Aorta (tissue), 5 donors: ENCODE measurements at regions not wholly inside any gene's neighbourhood (a gene's known extent, or its start where the extent isn't known, plus 50 kb on each side); places are given as distances from the start of the nearest gene placed in this dataset.
"Not testable (repeated sequence)": the region's sequence is repeated elsewhere in the genome, so short reads cannot be mapped to it uniquely, and the experiment has no call there.

Source experiments
- ATAC-seq: fragments of 200-7000 bp; cut with Tn5 transposase; one replicate; pipeline ENCODE4 v1.9.1; 2022; ENCODE audit warnings: moderate library complexity; ENCODE audit not compliant: low FRiP score
- DNase-seq, 2 donors: peaks; one replicate each; pipeline ENCODE4 v3.0.0-alpha.2; 2020
- H3K27ac ChIP-seq, 2 donors: one replicate each; pipeline ENCODE4 v1.5.1; 2013; ENCODE audit warnings: low read length in 2 of 2, mild to moderate bottlenecking in 2 of 2, moderate library complexity in 2 of 2, control low read depth in 1 of 2, inconsistent platforms in 1 of 2, low read depth in 1 of 2
- H3K27me3 ChIP-seq, 2 donors: one replicate each; pipeline ENCODE4 v1.6.1; 2013; ENCODE audit warnings: control low read depth in 1 of 2, low read length in 1 of 2, mild to moderate bottlenecking in 1 of 2, moderate library complexity in 1 of 2; ENCODE audit not compliant: insufficient read depth in 2 of 2, control insufficient read depth in 1 of 2
- H3K36me3 ChIP-seq, 2 donors: one replicate each; pipeline ENCODE4 v1.6.1; 2013; ENCODE audit warnings: control low read depth in 1 of 2, low read length in 1 of 2, mild to moderate bottlenecking in 1 of 2; ENCODE audit not compliant: insufficient read depth in 2 of 2, control insufficient read depth in 1 of 2
- H3K4me1 ChIP-seq, 2 donors: one replicate each; pipeline ENCODE4 v1.6.1; 2013; ENCODE audit warnings: low read length in 2 of 2, control low read depth in 1 of 2, mild to moderate bottlenecking in 1 of 2, moderate library complexity in 1 of 2; ENCODE audit not compliant: insufficient read depth in 2 of 2, control insufficient read depth in 1 of 2
- H3K4me3 ChIP-seq, 2 donors: one replicate each; pipeline ENCODE4 v1.5.1; 2013; ENCODE audit warnings: low read length in 2 of 2, control low read depth in 1 of 2, mild to moderate bottlenecking in 1 of 2
- H3K9me3 ChIP-seq: one replicate; pipeline ENCODE4 v1.6.1; 2013; ENCODE audit warnings: mild to moderate bottlenecking, low read length; ENCODE audit not compliant: control insufficient read depth
- WGBS, 2 donors: extraction: QIAGEN DNeasy Blood & Tissue Kit; methylation state at CpG; one replicate each; pipeline ENCODE4 v1.1.7; 2013; 5-methylcytosine and 5-hydroxymethylcytosine counted together
- intact Hi-C, 2 donors: fragments of 100-400 bp; cut with DNase I; formaldehyde crosslinking; loops; one replicate each; pipeline versions ENCODE4 v1.14.2 to v1.15.0; 2022
- donor health status: healthy with polysubstance abuse.
- donor health status: Bipolar disorder and iron deficiency.
- donor health status: DM: no; HTN: no; CAD: no.
- donor health status: DM: no; HTN: no; CAD: no.
- donor health status: DM: yes; HTN: yes; CAD: no.

- Histone ChIP-seq H3K4me3 (no peak overlapping the region), H3K4me1 (no peaks in the 10 kb centered on the region), H3K36me3 (no peaks in the 10 kb centered on the region), H3K27ac (no peak overlapping the region), H3K27me3 (no peaks in the 10 kb centered on the region), H3K9me3 (no peaks in the 10 kb centered on the region)
- no peak for DNase-seq
- ATAC-seq: no peak
- intact Hi-C loops: loop anchor here in 1 of 2 donors (10.0 kb wide), 1 partner anchor 147 kb away; no protein-coding TSS in a partner anchor
- WGBS, 2 donors: 78 to 81% methylated on average over 3 of the region's 3 CpGs
Measured at GRCh38 chr3:20391644-20392043, 205.6 kb upstream of the SGO1 start.

GRCh38 chr3:20388971-20389370 lies 203.0 kb upstream of the SGO1 start:
- no peaks in the 10 kb centered on the region for H3K27me3 ChIP-seq
- no peak overlapping the region for H3K4me3 ChIP-seq
- WGBS, 2 donors: 74 to 79% methylated on average over 1 of the region's 1 CpG
- ATAC-seq (no peak), DNase-seq (no peak)
- H3K36me3 ChIP-seq: no peaks in the 10 kb centered on the region
- H3K9me3 ChIP-seq: no peaks in the 10 kb centered on the region
- H3K4me1 ChIP-seq: no peaks in the 10 kb centered on the region
- intact Hi-C loops: no loop called here
- H3K27ac ChIP-seq: no peak overlapping the region

- intact Hi-C loops: no loop called here
- Histone ChIP-seq H3K27me3 (no peaks in the 10 kb centered on the region), H3K36me3 (no peaks in the 10 kb centered on the region), H3K4me1 (peaks cover 0 to 3% of the 10 kb centered on the region in 2 donors), H3K9me3 (no peaks in the 10 kb centered on the region), H3K27ac (no peak overlapping the region), H3K4me3 (no peak overlapping the region)
- 0 to 5% methylated on average over 1 of the region's 1 CpG for WGBS, 2 donors
- DNase-seq: no peak
- no peak for ATAC-seq
Measured at GRCh38 chr3:20380295-20380694, 194.3 kb upstream of the SGO1 start.

GRCh38 chr3:20378315-20378714 lies 192.3 kb upstream of the SGO1 start:
- no peaks in the 10 kb centered on the region for H3K36me3 ChIP-seq
- H3K27ac ChIP-seq: peak overlapping the region in 1 of 2 donors; percentile 57
- DNase-seq (no peak), ATAC-seq (no peak)
- H3K9me3 ChIP-seq: no peaks in the 10 kb centered on the region
- WGBS, 2 donors: 8 to 9% methylated on average over 2 of the region's 2 CpGs
- no peaks in the 10 kb centered on the region for H3K27me3 ChIP-seq
- intact Hi-C loops: no loop called here
- H3K4me3 ChIP-seq: no peak overlapping the region
- H3K4me1 ChIP-seq: peaks cover 0 to 3% of the 10 kb centered on the region in 2 donors

- H3K4me1 ChIP-seq: peaks cover 0 to 3% of the 10 kb centered on the region in 2 donors
- intact Hi-C loops: no loop called here
- no peaks in the 10 kb centered on the region for H3K9me3 ChIP-seq
- H3K36me3 ChIP-seq: no peaks in the 10 kb centered on the region
- H3K27ac ChIP-seq: no peak overlapping the region
- no peak for DNase-seq
- no peaks in the 10 kb centered on the region for H3K27me3 ChIP-seq
- no peak for ATAC-seq
- H3K4me3 ChIP-seq: no peak overlapping the region
Measured at GRCh38 chr3:20376665-20377217, 190.7 kb upstream of the SGO1 start.

- peaks cover 0 to 2% of the 10 kb centered on the region in 2 donors for H3K4me1 ChIP-seq
- H3K27me3 ChIP-seq: no peaks in the 10 kb centered on the region
- no peaks in the 10 kb centered on the region for H3K36me3 ChIP-seq
- H3K4me3 ChIP-seq: no peak overlapping the region
- intact Hi-C loops: no loop called here
- no peaks in the 10 kb centered on the region for H3K9me3 ChIP-seq
- 67 to 68% methylated on average over 2 of the region's 2 CpGs for WGBS, 2 donors
- DNase-seq (no peak), ATAC-seq (no peak)
- no peak overlapping the region for H3K27ac ChIP-seq
Measured at GRCh38 chr3:20375302-20375701, 189.3 kb upstream of the SGO1 start.

- H3K36me3 ChIP-seq, H3K27me3 ChIP-seq, ATAC-seq, H3K27ac ChIP-seq, H3K4me1 ChIP-seq, H3K9me3 ChIP-seq, H3K4me3 ChIP-seq, intact Hi-C loops, DNase-seq: not testable (repeated sequence)
- WGBS, 2 donors: 95 to 96% methylated on average over 23 of the region's 23 CpGs
Measured at GRCh38 chr3:20370273-20371063, 184.5 kb upstream of the SGO1 start.

- Histone ChIP-seq H3K9me3 (no peaks in the 10 kb centered on the region), H3K4me3 (no peak overlapping the region), H3K36me3 (no peaks in the 10 kb centered on the region), H3K4me1 (no peaks in the 10 kb centered on the region), H3K27me3 (no peaks in the 10 kb centered on the region), H3K27ac (no peak overlapping the region)
- ATAC-seq: no peak
- intact Hi-C loops: no loop called here
- DNase-seq: no peak
- 95 to 96% methylated on average over 3 of the region's 3 CpGs for WGBS, 2 donors
Measured at GRCh38 chr3:20361000-20361399, 175.0 kb upstream of the SGO1 start.

GRCh38 chr3:20353286-20353685 lies 167.3 kb upstream of the SGO1 start:
- Histone ChIP-seq H3K36me3 (peaks cover 0 to 2% of the 10 kb centered on the region in 2 donors), H3K27ac (no peak overlapping the region), H3K9me3 (no peaks in the 10 kb centered on the region), H3K4me3 (no peak overlapping the region), H3K4me1 (no peaks in the 10 kb centered on the region), H3K27me3 (no peaks in the 10 kb centered on the region)
- 89 to 94% methylated on average over 1 of the region's 1 CpG for WGBS, 2 donors
- ATAC-seq: no peak
- DNase-seq: no peak
- intact Hi-C loops: no loop called here
